ENCODE measurements at regions not wholly inside any gene's neighbourhood (a gene's known extent, or its start where the extent isn't known, plus 50 kb on each side); places are given as distances from the start of the nearest gene placed in this dataset.
"Not testable (repeated sequence)": the region's sequence is repeated elsewhere in the genome, so short reads cannot be mapped to it uniquely, and the experiment has no call there.

GRCh38 chr9:65566018-65566417, 109.7 kb upstream of the ZNG1E start:
- DNase-seq, result not testable (repeated sequence)

GRCh38 chr9:65519018-65519417, 156.7 kb upstream of the ZNG1E start:
- not testable (repeated sequence) for DNase-seq

- not testable (repeated sequence) for DNase-seq
Measured at GRCh38 chr9:65514465-65514864, 161.3 kb upstream of the ZNG1E start.

GRCh38 chr9:65507897-65508296, 167.8 kb upstream of the ZNG1E start:
- not testable (repeated sequence) for DNase-seq

- not testable (repeated sequence) for DNase-seq
Measured at GRCh38 chr9:65504686-65505085, 171.0 kb upstream of the ZNG1E start.

- DNase-seq, result not testable (repeated sequence)
Measured at GRCh38 chr9:65503696-65504095, 172.0 kb upstream of the ZNG1E start.

DNA sequence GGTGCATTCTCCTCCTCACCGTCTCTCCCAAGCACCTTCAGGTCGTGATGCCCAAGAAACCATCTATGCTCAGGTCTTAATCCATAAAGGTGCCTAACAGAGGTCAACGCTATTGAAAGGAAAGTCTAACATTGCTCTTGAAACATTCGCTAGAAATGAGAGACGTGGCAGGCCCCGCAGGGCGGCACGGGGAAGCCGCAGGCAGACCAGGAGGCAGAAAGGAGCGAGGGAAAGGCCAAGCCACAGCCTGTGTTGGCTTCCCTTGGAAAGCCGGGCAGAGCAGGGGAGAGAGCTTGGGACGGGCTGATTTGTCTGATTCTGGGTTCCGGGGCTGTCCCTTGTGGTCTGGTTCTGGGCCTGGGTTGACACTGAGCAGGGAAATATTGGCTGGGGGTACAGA, 192.8 kb upstream of the ZNG1E start:
- DNase-seq, result not testable (repeated sequence)

GRCh38 chr9:65481291-65481690, 194.4 kb upstream of the ZNG1E start:
- not testable (repeated sequence) for DNase-seq

DNA sequence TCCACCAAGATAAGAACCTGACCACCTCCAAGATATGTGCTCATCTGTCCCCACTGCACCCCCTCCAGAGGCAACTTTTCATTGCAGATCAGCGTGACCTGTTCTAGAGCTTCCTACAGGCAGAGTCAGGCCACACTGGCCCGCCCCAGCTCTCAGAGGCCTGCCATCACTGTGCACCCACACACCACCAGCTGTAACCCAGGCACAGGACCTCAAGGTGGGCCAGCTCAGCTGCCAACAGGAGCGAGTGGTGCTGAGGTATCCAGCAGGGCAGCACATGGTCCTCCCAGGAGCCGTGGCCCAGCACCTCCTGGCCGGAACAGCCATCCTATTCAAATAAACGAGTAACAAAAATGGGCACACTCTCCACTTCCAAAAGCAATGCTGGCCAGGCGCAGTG, 189.9 kb upstream of the FOXD4L5 start:
- not testable (repeated sequence) for DNase-seq

DNA sequence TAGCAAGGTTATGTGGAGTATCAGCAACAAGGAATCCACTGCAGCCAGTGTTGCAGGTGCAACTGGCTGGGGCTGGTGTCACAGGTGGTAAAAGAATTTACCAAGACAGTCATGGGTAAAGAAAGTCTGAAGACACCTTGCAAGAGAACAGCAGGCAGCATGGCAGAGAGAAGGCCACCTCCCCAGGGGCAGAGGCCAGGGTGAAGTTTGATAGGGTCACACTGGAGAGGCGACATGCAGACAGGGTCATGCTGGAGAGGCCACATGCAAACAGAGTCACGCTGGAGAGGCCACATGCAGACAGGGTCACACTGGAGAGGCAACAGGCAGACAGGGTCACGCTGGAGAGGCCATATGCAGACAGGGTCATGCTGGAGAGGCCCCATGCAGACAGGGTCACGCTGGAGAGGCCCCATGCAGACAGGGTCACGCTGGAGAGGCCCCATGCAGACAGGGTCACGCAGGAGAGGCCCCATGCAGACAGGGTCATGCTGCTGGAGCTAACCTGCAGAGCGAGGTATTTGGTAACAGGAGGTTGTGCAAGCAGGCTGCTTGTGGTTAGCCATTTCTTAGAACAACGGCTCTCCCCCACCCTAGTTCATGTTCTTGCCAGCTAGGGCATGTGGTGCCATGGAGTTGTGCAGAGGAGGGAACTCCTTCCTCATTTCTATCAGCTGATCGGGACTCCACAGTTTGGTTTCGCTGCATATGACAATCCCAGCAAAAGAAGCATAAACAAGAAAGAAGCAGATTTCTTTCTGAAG, 188.2 kb upstream of the FOXD4L5 start:
- not testable (repeated sequence) for DNase-seq

DNA sequence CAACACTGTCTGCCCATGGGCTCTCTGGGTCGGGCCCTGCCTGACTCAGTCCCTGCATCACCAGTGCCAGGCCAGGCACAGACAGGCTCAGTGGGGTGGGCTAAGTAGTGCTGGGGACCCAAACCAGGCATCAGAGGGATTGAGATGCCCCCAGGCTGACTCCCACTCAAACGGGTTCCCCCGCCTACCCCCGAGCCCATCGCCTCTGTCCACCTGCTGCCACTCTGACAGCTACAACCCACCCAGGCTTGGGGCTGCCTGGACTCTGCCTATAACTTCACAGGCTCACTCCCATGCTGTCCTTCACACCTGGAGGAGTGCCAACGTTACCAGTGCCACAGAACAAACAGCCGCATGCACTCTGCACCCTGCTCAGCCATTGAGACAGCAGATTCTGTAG, 186.1 kb upstream of the FOXD4L5 start:
- not testable (repeated sequence) for DNase-seq

GRCh38 chr9:65466911-65467734, 182.1 kb upstream of the FOXD4L5 start:
- DNase-seq, result not testable (repeated sequence)

DNA sequence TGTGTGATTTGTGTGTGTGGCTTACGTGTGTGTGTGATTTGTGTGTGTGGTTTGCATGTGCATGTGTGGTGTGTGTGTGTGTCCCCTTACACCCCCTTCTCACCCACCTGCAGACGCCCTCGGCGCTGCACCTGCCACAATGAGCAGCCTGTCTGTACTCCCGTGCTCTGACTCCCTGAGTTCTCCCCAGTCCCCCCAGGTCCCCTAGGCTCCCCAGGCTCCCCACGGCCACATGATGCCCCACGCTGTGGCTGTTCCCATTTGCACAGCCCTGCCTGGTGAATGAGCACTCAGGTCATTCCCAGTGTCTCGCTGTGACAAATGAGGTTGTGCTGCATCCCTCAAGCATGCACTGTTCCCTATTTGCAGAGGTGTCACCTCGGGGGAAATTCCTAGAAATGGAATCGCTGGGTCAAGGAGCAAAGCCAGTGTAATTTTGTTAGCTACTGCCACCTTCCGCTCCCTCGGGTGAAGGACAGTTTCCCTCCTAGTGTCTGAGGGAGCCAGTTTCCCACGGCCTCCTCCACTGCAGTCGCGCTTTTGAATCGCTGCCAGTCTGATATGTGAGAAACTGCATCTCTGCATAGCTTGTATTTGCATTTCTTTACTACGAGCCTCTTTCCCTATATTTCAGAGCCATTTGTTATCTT, 180.4 kb upstream of the FOXD4L5 start:
- DNase-seq, result not testable (repeated sequence)

DNA sequence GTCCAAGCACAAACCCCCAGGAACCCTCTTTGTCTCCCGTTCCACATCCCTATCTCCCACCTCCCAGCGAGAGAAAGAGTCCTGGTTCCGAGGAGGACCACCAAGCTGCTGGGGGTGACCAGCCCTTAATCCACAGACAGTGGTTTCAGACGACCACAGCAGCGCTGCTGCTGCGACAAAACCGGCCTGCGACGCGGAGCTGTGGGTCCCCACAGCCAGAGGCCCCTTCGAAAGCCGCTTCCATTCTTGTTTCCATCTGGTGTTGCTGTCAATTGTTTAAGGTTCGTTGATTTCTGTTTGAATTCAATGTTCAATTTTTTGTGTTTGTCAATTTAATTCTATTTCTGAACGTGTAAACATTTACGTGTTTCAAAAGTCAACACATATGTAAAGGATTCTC, 177.5 kb upstream of the FOXD4L5 start:
- not testable (repeated sequence) for DNase-seq

DNA sequence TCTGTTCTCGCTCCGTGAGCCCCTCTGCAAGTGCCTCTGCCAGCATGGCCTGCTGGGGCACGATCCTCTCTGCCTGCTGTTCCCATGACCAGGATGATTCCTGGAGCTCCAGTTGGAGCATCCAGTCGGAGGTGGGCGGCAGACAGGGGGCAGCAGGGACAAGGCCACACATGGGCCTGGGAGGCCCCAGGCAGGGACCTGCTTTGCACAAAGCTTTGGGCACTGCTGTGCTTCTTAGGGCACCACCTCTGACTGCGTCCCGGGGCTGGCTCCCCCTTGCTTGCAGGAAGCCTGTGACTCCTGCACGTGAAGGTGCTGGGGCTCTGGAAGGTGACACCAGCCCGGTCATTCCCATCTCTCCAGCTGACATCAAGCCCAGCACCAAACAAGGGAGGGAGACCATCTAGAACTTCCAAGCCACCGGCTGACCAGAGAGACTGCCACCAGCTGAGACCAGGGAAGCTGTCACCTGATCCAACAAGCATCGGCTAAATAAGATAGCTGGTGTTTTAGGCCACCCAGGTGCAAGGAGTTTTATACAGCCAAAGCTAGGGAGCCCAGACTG, 174.8 kb upstream of the FOXD4L5 start:
- DNase-seq, result no peak

DNA sequence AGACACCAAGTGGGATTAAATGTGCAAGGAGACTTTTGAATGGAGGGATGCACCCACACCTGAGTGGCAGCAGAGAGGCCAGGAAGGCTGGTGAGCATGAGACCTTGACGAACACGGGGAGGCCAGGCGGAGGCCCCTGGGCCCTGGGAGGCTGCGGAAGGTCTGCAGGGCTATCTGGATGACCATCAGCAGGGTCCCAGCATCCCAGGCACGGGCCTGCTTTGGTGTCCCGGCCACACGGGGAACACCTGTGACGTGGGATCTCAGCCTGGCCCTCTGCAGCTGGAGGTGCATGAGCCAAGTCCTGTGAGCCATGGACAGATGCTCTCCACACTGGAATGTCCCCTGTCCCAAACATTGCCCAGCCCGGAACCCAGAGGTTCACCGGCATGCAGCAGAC, 174.0 kb upstream of the FOXD4L5 start:
- DNase-seq, result no peak

DNA sequence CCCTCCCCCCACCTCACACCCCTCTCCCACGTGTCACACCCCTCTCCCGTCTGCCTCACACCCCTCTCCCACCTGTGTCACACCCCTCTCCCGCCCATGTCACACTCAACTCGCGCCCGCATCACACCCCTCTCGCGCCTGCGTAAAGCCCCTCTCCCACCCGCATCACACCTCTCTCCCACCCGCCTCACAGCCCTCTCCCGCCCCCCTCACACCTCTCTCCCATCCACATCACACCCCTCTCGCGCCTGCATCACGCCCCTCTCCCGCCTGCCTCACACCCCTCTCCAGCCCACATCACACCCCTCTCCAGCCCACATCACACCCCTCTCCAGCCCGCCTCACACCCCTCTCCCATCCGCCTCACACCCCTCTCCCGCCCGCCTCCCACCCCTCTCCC, 173.5 kb upstream of the FOXD4L5 start:
- no peak for DNase-seq

- DNase-seq, result not testable (repeated sequence)
Measured at GRCh38 chr9:65456991-65457390, 172.0 kb upstream of the FOXD4L5 start.

GRCh38 chr9:65455751-65456647, 171.0 kb upstream of the FOXD4L5 start:
- not testable (repeated sequence) for DNase-seq

DNA sequence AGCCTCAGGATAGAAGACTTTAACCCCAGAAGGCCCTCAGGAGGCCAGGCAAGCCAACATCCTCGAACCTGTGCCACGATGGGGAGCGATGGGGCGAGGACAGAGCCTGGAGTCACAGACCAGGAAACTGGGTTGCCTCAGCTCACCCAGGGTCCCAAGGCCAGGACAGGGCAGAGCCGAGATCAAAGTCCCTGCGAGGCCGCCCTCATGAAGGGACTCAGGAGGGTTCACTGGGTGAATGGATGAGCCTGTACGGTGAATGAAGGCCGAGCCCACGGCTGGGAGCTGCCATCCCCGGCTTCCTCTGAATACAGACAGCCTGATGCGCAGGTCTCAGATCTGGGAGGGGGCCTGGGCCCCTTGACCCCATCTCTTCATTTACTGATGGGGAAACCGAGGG, 170.1 kb upstream of the FOXD4L5 start:
- not testable (repeated sequence) for DNase-seq

GRCh38 chr9:65454666-65455065, 169.7 kb upstream of the FOXD4L5 start:
- not testable (repeated sequence) for DNase-seq

GRCh38 chr9:65454034-65454433, 169.0 kb upstream of the FOXD4L5 start:
- DNase-seq, result not testable (repeated sequence)

Measured in stimulated activated CD4-positive, alpha-beta T cell treated with anti-CD3 and anti-CD28 coated beads, Interleukin-4, amount 100 ng/mL, for 4 hours (primary cell).